ENCODE measurements at regions not wholly inside any gene's neighbourhood (a gene's known extent, or its start where the extent isn't known, plus 50 kb on each side); places are given as distances from the start of the nearest gene placed in this dataset.
A peak's percentile ranks its signal among the peaks of the same experiment; 100 is the strongest.
"Not testable (repeated sequence)": the region's sequence is repeated elsewhere in the genome, so short reads cannot be mapped to it uniquely, and the experiment has no call there.

DNA sequence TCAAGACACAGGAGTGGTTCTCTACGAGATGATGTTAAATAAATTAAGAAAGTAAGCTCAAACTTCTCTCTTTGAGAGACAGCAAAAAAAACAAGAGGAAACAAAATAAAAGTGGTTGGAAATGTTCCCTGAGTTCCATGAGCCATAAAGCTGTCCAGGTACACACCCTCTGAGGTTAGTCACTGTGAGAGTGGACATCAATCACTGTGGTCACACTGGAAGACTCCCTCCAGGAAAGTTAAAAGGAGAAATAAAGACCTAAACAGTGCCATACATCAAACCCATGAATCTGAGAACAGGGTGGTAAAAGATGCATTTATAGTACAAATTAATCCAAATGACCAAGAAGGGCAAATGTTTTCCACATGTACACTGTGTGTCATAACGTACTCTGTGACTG is 188.9 kb upstream of the FAM174A start:
- H3K4me3 ChIP-seq (ENCODE audit: low read length in 2 of 2); H3K9me3 ChIP-seq (ENCODE audit: control insufficient read depth in 2 of 2, insufficient read depth in 1 of 2, low read length in 1 of 2); H3K27ac ChIP-seq (ENCODE audit: low read depth in 1 of 2, low read length in 1 of 2); DNase-seq (ENCODE audit: low read depth in 6 of 9, low spot score in 9 of 9); H3K4me1 ChIP-seq (ENCODE audit: control insufficient read depth in 2 of 2, insufficient read depth in 2 of 2, low read length in 2 of 2); H3K36me3 ChIP-seq (ENCODE audit: control insufficient read depth in 2 of 2, insufficient read depth in 2 of 2, low read length in 1 of 2); H3K27me3 ChIP-seq (ENCODE audit: control insufficient read depth in 2 of 2, insufficient read depth in 1 of 2, low read length in 1 of 2): not testable (repeated sequence)
- WGBS: 87% methylated on average over 2 of the region's 2 CpGs

DNA sequence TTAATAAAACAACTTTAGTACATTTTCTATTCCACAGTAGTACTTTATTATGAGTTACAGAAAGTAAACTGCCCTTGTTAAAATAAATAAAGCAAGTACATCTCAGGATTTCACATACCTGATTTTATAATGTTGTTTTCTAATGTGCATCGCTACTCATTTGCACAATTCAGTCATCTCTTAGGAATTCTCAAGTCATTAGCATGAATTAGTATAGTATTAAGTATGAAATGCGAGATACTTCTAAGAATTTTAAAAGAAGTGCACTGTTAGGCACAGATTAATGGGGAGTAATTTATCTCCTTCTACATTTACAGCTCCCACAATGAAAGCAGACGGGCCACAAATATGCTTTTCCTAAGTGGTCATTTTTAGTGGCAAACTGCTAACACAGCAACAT is 193.7 kb upstream of the FAM174A start:
- H3K27me3 ChIP-seq (ENCODE audit: control insufficient read depth in 2 of 2, insufficient read depth in 1 of 2, low read length in 1 of 2); H3K4me1 ChIP-seq (ENCODE audit: control insufficient read depth in 2 of 2, insufficient read depth in 2 of 2, low read length in 2 of 2); DNase-seq (ENCODE audit: low read depth in 6 of 9, low spot score in 9 of 9); H3K36me3 ChIP-seq (ENCODE audit: control insufficient read depth in 2 of 2, insufficient read depth in 2 of 2, low read length in 1 of 2); H3K27ac ChIP-seq (ENCODE audit: low read depth in 1 of 2, low read length in 1 of 2); H3K9me3 ChIP-seq (ENCODE audit: control insufficient read depth in 2 of 2, insufficient read depth in 1 of 2, low read length in 1 of 2); H3K4me3 ChIP-seq (ENCODE audit: low read length in 2 of 2): not testable (repeated sequence)
- no CpG with 5 or more reads among the region's 3 CpGs for WGBS

DNA sequence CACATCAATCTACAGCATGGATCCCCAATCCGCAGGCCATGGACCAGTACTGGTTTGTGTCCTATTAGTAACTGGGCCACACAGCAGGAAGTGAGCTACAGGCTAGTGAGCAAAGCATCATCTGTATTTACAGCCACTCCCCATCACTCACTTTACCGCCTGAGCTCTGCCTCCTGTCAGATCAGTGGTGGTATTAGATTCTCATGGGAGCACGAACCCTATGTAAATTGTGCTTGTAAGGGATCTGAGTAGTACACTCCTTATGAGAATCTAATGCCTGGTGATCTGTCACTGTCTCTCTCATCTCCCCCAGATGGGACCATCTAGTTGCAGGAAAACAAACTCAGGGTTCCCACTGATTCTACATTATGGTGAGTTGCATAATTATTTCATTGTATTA is 212.7 kb upstream of the FAM174A start:
- Histone ChIP-seq H3K4me1 (ENCODE audit: control insufficient read depth in 2 of 2, insufficient read depth in 2 of 2, low read length in 2 of 2) (no peaks in the 10 kb centered on the region), H3K36me3 (ENCODE audit: control insufficient read depth in 2 of 2, insufficient read depth in 2 of 2, low read length in 1 of 2) (no peaks in the 10 kb centered on the region), H3K4me3 (ENCODE audit: low read length in 2 of 2) (no peak overlapping the region), H3K27ac (ENCODE audit: low read depth in 1 of 2, low read length in 1 of 2) (no peak overlapping the region), H3K9me3 (ENCODE audit: control insufficient read depth in 2 of 2, insufficient read depth in 1 of 2, low read length in 1 of 2) (no peaks in the 10 kb centered on the region), H3K27me3 (ENCODE audit: control insufficient read depth in 2 of 2, insufficient read depth in 1 of 2, low read length in 1 of 2) (no peaks in the 10 kb centered on the region)
- WGBS: 96% methylated on average over 3 of the region's 3 CpGs
- DNase-seq (ENCODE audit: low read depth in 6 of 9, low spot score in 9 of 9): no peak

DNA sequence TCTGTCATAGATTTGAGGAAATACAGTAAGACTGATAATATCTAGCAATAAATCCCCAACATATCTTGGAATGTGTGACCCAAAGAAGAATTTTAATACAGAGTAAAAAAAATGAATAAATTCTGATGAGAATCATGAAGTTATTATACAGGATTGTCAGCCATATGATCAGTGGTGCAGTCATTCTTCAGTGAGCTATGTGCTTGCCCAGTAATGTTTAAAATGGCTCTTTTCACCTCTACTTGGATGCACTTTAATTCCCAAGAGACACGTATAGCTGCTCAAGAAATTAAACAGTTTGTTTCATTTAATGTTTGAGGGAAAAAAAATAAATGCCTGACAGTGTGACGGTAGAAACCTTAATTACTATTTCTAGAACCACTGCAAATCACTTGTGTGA is 215.3 kb upstream of the FAM174A start:
- H3K36me3 ChIP-seq (ENCODE audit: control insufficient read depth in 2 of 2, insufficient read depth in 2 of 2, low read length in 1 of 2): no peaks in the 10 kb centered on the region
- H3K4me1 ChIP-seq (ENCODE audit: control insufficient read depth in 2 of 2, insufficient read depth in 2 of 2, low read length in 2 of 2): no peaks in the 10 kb centered on the region
- H3K27me3 ChIP-seq (ENCODE audit: control insufficient read depth in 2 of 2, insufficient read depth in 1 of 2, low read length in 1 of 2): no peaks in the 10 kb centered on the region
- H3K9me3 ChIP-seq (ENCODE audit: control insufficient read depth in 2 of 2, insufficient read depth in 1 of 2, low read length in 1 of 2): no peaks in the 10 kb centered on the region
- WGBS: 91% methylated on average over 2 of the region's 2 CpGs
- H3K4me3 ChIP-seq (ENCODE audit: low read length in 2 of 2): no peak overlapping the region
- DNase-seq (ENCODE audit: low read depth in 6 of 9, low spot score in 9 of 9): no peak
- no peak overlapping the region for H3K27ac ChIP-seq (ENCODE audit: low read depth in 1 of 2, low read length in 1 of 2)

DNA sequence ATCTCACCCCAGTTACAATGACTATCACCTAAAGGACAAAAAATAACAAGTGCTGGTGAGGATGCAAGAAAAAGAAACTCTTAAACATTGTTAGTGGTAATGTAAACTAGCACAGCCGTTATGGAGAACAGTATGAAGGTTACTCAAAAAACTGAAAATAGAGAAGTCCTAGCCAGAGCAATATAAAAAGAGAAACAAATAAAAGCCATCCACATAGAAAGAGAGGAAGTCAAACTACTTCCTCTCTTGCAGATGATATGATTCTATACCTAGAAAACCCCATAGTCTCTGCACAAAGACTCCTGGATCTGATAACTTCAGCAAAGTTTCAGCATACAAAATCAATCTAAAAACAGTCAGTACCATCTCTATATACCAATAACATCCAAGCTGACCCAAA is 221.5 kb upstream of the FAM174A start:
- Histone ChIP-seq H3K9me3 (ENCODE audit: control insufficient read depth in 2 of 2, insufficient read depth in 1 of 2, low read length in 1 of 2) (no peaks in the 10 kb centered on the region), H3K27ac (ENCODE audit: low read depth in 1 of 2, low read length in 1 of 2) (no peak overlapping the region), H3K36me3 (ENCODE audit: control insufficient read depth in 2 of 2, insufficient read depth in 2 of 2, low read length in 1 of 2) (no peaks in the 10 kb centered on the region), H3K27me3 (ENCODE audit: control insufficient read depth in 2 of 2, insufficient read depth in 1 of 2, low read length in 1 of 2) (no peaks in the 10 kb centered on the region), H3K4me1 (ENCODE audit: control insufficient read depth in 2 of 2, insufficient read depth in 2 of 2, low read length in 2 of 2) (no peaks in the 10 kb centered on the region), H3K4me3 (ENCODE audit: low read length in 2 of 2) (no peak overlapping the region)
- 5% methylated on average over 1 of the region's 1 CpG for WGBS
- peak in 1 of 9 donors; percentile 1 for DNase-seq (ENCODE audit: low read depth in 6 of 9, low spot score in 9 of 9)

DNA sequence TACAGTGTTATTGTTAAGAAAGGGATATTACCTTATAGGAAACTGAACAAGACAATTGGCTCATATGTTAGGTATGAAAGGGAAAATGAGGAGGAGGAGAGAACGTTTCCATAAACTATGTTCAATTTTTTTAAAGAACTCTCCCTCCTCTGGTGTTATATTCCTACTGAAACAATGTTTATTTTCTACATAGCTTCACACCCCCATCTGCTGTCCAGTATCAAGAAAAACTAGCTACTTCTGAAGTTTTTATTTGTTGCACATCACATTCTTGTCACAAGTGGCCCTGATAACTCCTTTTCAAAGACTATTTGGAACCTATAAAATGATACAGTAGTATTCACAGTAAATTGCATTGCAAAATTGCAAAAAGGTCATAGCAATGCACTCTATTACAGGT is 223.4 kb upstream of the FAM174A start:
- Histone ChIP-seq H3K27me3 (ENCODE audit: control insufficient read depth in 2 of 2, insufficient read depth in 1 of 2, low read length in 1 of 2) (no peaks in the 10 kb centered on the region), H3K27ac (ENCODE audit: low read depth in 1 of 2, low read length in 1 of 2) (no peak overlapping the region), H3K36me3 (ENCODE audit: control insufficient read depth in 2 of 2, insufficient read depth in 2 of 2, low read length in 1 of 2) (no peaks in the 10 kb centered on the region), H3K4me3 (ENCODE audit: low read length in 2 of 2) (no peak overlapping the region), H3K9me3 (ENCODE audit: control insufficient read depth in 2 of 2, insufficient read depth in 1 of 2, low read length in 1 of 2) (no peaks in the 10 kb centered on the region), H3K4me1 (ENCODE audit: control insufficient read depth in 2 of 2, insufficient read depth in 2 of 2, low read length in 2 of 2) (no peaks in the 10 kb centered on the region)
- WGBS: 69% methylated on average over 1 of the region's 1 CpG
- DNase-seq (ENCODE audit: low read depth in 6 of 9, low spot score in 9 of 9): no peak

DNA sequence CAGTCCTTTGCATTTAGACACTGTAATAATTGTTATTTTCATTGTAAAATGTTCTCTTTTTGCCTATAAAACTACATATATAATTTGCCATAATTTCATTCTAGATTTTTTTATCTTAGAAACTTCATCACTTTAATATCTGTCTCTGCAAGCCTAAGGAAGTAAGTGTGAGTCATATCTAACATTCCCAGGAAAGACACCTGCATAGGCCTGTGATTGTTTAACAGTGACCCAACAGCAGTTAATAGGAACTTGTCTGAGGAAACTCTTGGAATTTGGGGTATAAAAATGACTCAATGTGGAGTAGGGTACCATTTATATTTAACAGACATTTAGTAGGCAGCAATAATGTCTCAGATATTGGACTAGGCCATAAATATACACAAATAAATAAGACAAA is 229.2 kb upstream of the FAM174A start:
- Histone ChIP-seq H3K27me3 (ENCODE audit: control insufficient read depth in 2 of 2, insufficient read depth in 1 of 2, low read length in 1 of 2) (no peaks in the 10 kb centered on the region), H3K4me3 (ENCODE audit: low read length in 2 of 2) (no peak overlapping the region)

DNA sequence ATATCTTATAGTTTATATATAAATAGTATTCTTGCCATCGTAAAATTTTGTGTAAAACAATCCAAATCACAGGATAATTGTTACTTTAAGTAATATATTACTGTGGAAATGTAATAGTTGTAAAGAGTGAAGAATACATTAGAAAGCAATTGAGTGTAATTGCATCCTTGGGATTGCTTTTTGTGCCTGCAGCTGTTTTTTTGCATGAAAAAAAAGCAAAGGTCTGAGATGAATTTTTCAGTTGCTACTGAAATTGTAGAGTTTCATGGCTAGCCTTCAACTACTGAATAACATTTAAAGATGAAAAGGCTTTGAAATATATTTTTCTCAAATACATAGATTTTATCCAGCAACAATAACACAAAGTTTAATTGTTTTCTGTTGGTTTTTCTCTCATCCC is 232.0 kb upstream of the FAM174A start:
- DNase-seq (ENCODE audit: low read depth in 6 of 9, low spot score in 9 of 9): no peak
- 95% methylated on average over 1 of the region's 1 CpG for WGBS
- no peaks in the 10 kb centered on the region for H3K4me1 ChIP-seq (ENCODE audit: control insufficient read depth in 2 of 2, insufficient read depth in 2 of 2, low read length in 2 of 2)
- H3K4me3 ChIP-seq (ENCODE audit: low read length in 2 of 2): no peak overlapping the region
- no peaks in the 10 kb centered on the region for H3K9me3 ChIP-seq (ENCODE audit: control insufficient read depth in 2 of 2, insufficient read depth in 1 of 2, low read length in 1 of 2)
- H3K27me3 ChIP-seq (ENCODE audit: control insufficient read depth in 2 of 2, insufficient read depth in 1 of 2, low read length in 1 of 2): no peaks in the 10 kb centered on the region
- H3K27ac ChIP-seq (ENCODE audit: low read depth in 1 of 2, low read length in 1 of 2): no peak overlapping the region
- H3K36me3 ChIP-seq (ENCODE audit: control insufficient read depth in 2 of 2, insufficient read depth in 2 of 2, low read length in 1 of 2): no peaks in the 10 kb centered on the region

More for the DNA sequence above, 229.2 kb upstream of the FAM174A start:
- H3K4me1 ChIP-seq (ENCODE audit: control insufficient read depth in 2 of 2, insufficient read depth in 2 of 2, low read length in 2 of 2): no peaks in the 10 kb centered on the region
- H3K9me3 ChIP-seq (ENCODE audit: control insufficient read depth in 2 of 2, insufficient read depth in 1 of 2, low read length in 1 of 2): no peaks in the 10 kb centered on the region
- no peak overlapping the region for H3K27ac ChIP-seq (ENCODE audit: low read depth in 1 of 2, low read length in 1 of 2)
- DNase-seq (ENCODE audit: low read depth in 6 of 9, low spot score in 9 of 9): no peak
- no peaks in the 10 kb centered on the region for H3K36me3 ChIP-seq (ENCODE audit: control insufficient read depth in 2 of 2, insufficient read depth in 2 of 2, low read length in 1 of 2)

DNA sequence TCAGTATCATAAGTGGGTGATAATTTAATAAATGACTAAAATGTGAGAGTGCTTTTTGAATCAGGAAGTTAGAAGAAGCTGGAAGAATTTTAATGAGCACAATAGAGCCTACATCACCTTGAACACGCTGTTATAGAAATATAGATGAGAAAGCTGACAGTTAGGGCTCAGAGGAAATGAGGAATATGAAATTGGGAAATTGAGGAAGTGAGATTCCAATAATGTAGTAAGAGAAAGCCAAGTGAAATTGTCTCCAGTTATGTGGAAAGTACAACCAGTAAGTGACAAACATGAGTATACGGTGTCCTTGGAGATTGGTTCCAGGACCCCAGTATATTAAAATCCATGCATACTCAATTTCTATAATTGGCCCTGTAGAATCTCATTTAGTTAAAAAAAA is 235.9 kb upstream of the FAM174A start:
- 94% methylated on average over 2 of the region's 2 CpGs for WGBS
- no peaks in the 10 kb centered on the region for H3K36me3 ChIP-seq (ENCODE audit: control insufficient read depth in 2 of 2, insufficient read depth in 2 of 2, low read length in 1 of 2)

DNA sequence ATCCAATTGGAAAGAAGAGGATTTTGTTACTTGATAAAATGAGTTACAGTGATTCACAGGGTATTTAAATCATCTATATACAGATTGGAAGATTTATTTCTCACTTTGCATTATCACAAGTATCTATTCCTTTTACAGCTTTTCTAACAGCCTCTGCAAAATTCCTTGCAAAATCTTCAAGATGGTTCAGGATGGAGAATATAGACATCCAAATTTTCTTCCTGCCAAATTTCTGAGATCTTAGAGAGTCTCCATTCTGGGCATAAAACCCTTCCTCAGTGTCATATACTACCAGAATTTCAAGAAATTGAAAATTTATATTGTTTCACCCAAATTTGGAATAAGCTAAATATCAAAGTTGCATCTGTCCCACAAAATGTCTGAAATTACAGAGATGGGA is 259.1 kb upstream of the FAM174A start:
- Histone ChIP-seq H3K4me3 (ENCODE audit: low read length in 2 of 2) (no peak overlapping the region), H3K9me3 (ENCODE audit: control insufficient read depth in 2 of 2, insufficient read depth in 1 of 2, low read length in 1 of 2) (no peaks in the 10 kb centered on the region), H3K36me3 (ENCODE audit: control insufficient read depth in 2 of 2, insufficient read depth in 2 of 2, low read length in 1 of 2) (no peaks in the 10 kb centered on the region), H3K27ac (ENCODE audit: low read depth in 1 of 2, low read length in 1 of 2) (no peak overlapping the region), H3K4me1 (ENCODE audit: control insufficient read depth in 2 of 2, insufficient read depth in 2 of 2, low read length in 2 of 2) (no peaks in the 10 kb centered on the region), H3K27me3 (ENCODE audit: control insufficient read depth in 2 of 2, insufficient read depth in 1 of 2, low read length in 1 of 2) (no peaks in the 10 kb centered on the region)
- no peak for DNase-seq (ENCODE audit: low read depth in 6 of 9, low spot score in 9 of 9)

More for the DNA sequence above, 235.9 kb upstream of the FAM174A start:
- DNase-seq (ENCODE audit: low read depth in 6 of 9, low spot score in 9 of 9): no peak
- no peaks in the 10 kb centered on the region for H3K9me3 ChIP-seq (ENCODE audit: control insufficient read depth in 2 of 2, insufficient read depth in 1 of 2, low read length in 1 of 2)
- no peaks in the 10 kb centered on the region for H3K27me3 ChIP-seq (ENCODE audit: control insufficient read depth in 2 of 2, insufficient read depth in 1 of 2, low read length in 1 of 2)
- no peaks in the 10 kb centered on the region for H3K4me1 ChIP-seq (ENCODE audit: control insufficient read depth in 2 of 2, insufficient read depth in 2 of 2, low read length in 2 of 2)
- no peak overlapping the region for H3K4me3 ChIP-seq (ENCODE audit: low read length in 2 of 2)
- no peak overlapping the region for H3K27ac ChIP-seq (ENCODE audit: low read depth in 1 of 2, low read length in 1 of 2)

Measured in thymus (tissue), 11 donors.